A549 (cell line): ENCODE measurements at regions not wholly inside any gene's neighbourhood (a gene's known extent, or its start where the extent isn't known, plus 50 kb on each side); places are given as distances from the start of the nearest gene placed in this dataset.

Experiments
- CTCF ChIP-seq: fragments of >200 bp; sonication (Bioruptor Twin); formaldehyde crosslinking; IDR thresholded peaks from 3 replicates; pipeline ENCODE4 v1.5.1; 2016
- ESRRA ChIP-seq: fragments of 150-350 bp; IDR thresholded peaks from 2 replicates; pipeline ENCODE4 v1.6.1; 2014; ENCODE audit warnings: mild to moderate bottlenecking, low read length, borderline replicate concordance
- POLR2A ChIP-seq: IDR thresholded peaks from 2 replicates; pipeline ENCODE4 v1.6.1; 2012; ENCODE audit warnings: mild to moderate bottlenecking, low read length
- SMC3 ChIP-seq: fragments of >200 bp; sonication (Bioruptor Twin); formaldehyde crosslinking; IDR thresholded peaks from 3 replicates; pipeline ENCODE4 v1.6.1; 2018; ENCODE audit warnings: inconsistent platforms

GRCh38 chr3:35544976-35545375 is 94.3 kb upstream of the ARPP21 start:
- TF ChIP-seq CTCF, result no peak
- no peak for TF ChIP-seq SMC3
- no peak for TF ChIP-seq ESRRA
- TF ChIP-seq POLR2A, result no peak
